HL-60 (cell line): ENCODE measurements at regions not wholly inside any gene's neighbourhood (a gene's known extent, or its start where the extent isn't known, plus 50 kb on each side); places are given as distances from the start of the nearest gene placed in this dataset.

Experiments
- DNase-seq, 2 experiments: peaks; one replicate each; pipeline ENCODE4 v3.0.0-alpha.2; 2010 to 2020; ENCODE audit warnings: low read depth in 1 of 2, low spot score in 1 of 2
- H3K27ac ChIP-seq: fragments of 250-450 bp; sonication (Bioruptor Pico); replicated peaks from 2 replicates; pipeline ENCODE4 v1.5.1; 2020; ENCODE audit warnings: mild to moderate bottlenecking, moderate library complexity
- H3K27me3 ChIP-seq: fragments of 250-450 bp; sonication (Bioruptor Pico); 2 replicates; pipeline ENCODE4 v1.5.1; 2021; ENCODE audit warnings: mild to moderate bottlenecking, moderate library complexity; ENCODE audit not compliant: insufficient read depth, poor library complexity, severe bottlenecking
- H3K4me3 ChIP-seq: replicated peaks from 2 replicates; pipeline ENCODE4 v1.5.1; 2011; ENCODE audit warnings: mild to moderate bottlenecking, control low read depth, low read length; ENCODE audit not compliant: insufficient read depth
- GABPA ChIP-seq: IDR thresholded peaks from 2 replicates; pipeline ENCODE4 v1.6.1; 2012; ENCODE audit warnings: low read depth
- POLR2AphosphoS5 ChIP-seq: IDR thresholded peaks from 2 replicates; pipeline ENCODE4 v1.6.1; 2012; ENCODE audit warnings: low read depth
- SPI1 ChIP-seq: IDR thresholded peaks from 2 replicates; pipeline ENCODE4 v1.6.1; 2012; ENCODE audit warnings: low read depth, mild to moderate bottlenecking, borderline replicate concordance
- TF ChIP-seq, protein P1 (sequence below): IDR thresholded peaks from 2 replicates; pipeline ENCODE4 v1.6.1; 2012; ENCODE audit warnings: low read depth; ENCODE audit not compliant: insufficient replicate concordance
- TF ChIP-seq, protein P2 (sequence below): IDR thresholded peaks from one replicate; pipeline ENCODE4 v1.5.1; 2011; ENCODE audit warnings: low read length, control low read depth, inconsistent platforms; ENCODE audit not compliant: insufficient read depth

- H3K27me3 ChIP-seq: no peaks in the 10 kb centered on the region
- no peak for DNase-seq
- TF ChIP-seq, protein P1, sequence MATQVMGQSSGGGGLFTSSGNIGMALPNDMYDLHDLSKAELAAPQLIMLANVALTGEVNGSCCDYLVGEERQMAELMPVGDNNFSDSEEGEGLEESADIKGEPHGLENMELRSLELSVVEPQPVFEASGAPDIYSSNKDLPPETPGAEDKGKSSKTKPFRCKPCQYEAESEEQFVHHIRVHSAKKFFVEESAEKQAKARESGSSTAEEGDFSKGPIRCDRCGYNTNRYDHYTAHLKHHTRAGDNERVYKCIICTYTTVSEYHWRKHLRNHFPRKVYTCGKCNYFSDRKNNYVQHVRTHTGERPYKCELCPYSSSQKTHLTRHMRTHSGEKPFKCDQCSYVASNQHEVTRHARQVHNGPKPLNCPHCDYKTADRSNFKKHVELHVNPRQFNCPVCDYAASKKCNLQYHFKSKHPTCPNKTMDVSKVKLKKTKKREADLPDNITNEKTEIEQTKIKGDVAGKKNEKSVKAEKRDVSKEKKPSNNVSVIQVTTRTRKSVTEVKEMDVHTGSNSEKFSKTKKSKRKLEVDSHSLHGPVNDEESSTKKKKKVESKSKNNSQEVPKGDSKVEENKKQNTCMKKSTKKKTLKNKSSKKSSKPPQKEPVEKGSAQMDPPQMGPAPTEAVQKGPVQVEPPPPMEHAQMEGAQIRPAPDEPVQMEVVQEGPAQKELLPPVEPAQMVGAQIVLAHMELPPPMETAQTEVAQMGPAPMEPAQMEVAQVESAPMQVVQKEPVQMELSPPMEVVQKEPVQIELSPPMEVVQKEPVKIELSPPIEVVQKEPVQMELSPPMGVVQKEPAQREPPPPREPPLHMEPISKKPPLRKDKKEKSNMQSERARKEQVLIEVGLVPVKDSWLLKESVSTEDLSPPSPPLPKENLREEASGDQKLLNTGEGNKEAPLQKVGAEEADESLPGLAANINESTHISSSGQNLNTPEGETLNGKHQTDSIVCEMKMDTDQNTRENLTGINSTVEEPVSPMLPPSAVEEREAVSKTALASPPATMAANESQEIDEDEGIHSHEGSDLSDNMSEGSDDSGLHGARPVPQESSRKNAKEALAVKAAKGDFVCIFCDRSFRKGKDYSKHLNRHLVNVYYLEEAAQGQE: no peak
- TF ChIP-seq POLR2AphosphoS5: no peak
- TF ChIP-seq SPI1: no peak
- no peak for TF ChIP-seq GABPA
- TF ChIP-seq, protein P2, sequence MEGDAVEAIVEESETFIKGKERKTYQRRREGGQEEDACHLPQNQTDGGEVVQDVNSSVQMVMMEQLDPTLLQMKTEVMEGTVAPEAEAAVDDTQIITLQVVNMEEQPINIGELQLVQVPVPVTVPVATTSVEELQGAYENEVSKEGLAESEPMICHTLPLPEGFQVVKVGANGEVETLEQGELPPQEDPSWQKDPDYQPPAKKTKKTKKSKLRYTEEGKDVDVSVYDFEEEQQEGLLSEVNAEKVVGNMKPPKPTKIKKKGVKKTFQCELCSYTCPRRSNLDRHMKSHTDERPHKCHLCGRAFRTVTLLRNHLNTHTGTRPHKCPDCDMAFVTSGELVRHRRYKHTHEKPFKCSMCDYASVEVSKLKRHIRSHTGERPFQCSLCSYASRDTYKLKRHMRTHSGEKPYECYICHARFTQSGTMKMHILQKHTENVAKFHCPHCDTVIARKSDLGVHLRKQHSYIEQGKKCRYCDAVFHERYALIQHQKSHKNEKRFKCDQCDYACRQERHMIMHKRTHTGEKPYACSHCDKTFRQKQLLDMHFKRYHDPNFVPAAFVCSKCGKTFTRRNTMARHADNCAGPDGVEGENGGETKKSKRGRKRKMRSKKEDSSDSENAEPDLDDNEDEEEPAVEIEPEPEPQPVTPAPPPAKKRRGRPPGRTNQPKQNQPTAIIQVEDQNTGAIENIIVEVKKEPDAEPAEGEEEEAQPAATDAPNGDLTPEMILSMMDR: no peak
- no peak overlapping the region for H3K27ac ChIP-seq
- no peak overlapping the region for H3K4me3 ChIP-seq
These were observed 2058.8 kb downstream of the PCDH7 start for GRCh38 chr4:32778938-32779337.

- no peak overlapping the region for H3K4me3 ChIP-seq
- no peak for DNase-seq
- TF ChIP-seq, protein P2: no peak
- TF ChIP-seq SPI1: no peak
- H3K27ac ChIP-seq: no peak overlapping the region
- no peaks in the 10 kb centered on the region for H3K27me3 ChIP-seq
These were observed 2068.9 kb downstream of the PCDH7 start for GRCh38 chr4:32789026-32789608.

- DNase-seq: no peak
- no peak overlapping the region for H3K27ac ChIP-seq
- no peak for TF ChIP-seq SPI1
- TF ChIP-seq, protein P2: no peak
- H3K27me3 ChIP-seq: no peaks in the 10 kb centered on the region
- no peak overlapping the region for H3K4me3 ChIP-seq
These were observed 2070.6 kb downstream of the PCDH7 start for GRCh38 chr4:32790803-32791202.

- no peak overlapping the region for H3K27ac ChIP-seq
- H3K27me3 ChIP-seq: no peaks in the 10 kb centered on the region
- H3K4me3 ChIP-seq: no peak overlapping the region
- TF ChIP-seq, protein P1: no peak
- TF ChIP-seq POLR2AphosphoS5: no peak
- TF ChIP-seq SPI1: no peak
- TF ChIP-seq GABPA: no peak
- TF ChIP-seq, protein P2: no peak
- DNase-seq: no peak
These were observed 2078.4 kb downstream of the PCDH7 start for GRCh38 chr4:32798471-32799159.
